Tibial nerve (tissue), 4 donors: ENCODE measurements at regions not wholly inside any gene's neighbourhood (a gene's known extent, or its start where the extent isn't known, plus 50 kb on each side); places are given as distances from the start of the nearest gene placed in this dataset.

ENCODE experiments used
- EP300 ChIP-seq, 2 donors: sonication (generic); formaldehyde crosslinking; IDR thresholded peaks; one replicate each; pipeline ENCODE4 v1.6.1; 2017; ENCODE audit warnings: antibody characterized with exemption in 2 of 2, mild to moderate bottlenecking in 1 of 2
- POLR2A ChIP-seq, 2 donors: fragments of 450-650 bp; IDR thresholded peaks; one replicate each; pipeline ENCODE4 v1.6.1; 2017; ENCODE audit warnings: antibody characterized with exemption in 2 of 2, mild to moderate bottlenecking in 2 of 2, moderate library complexity in 2 of 2
- TF ChIP-seq, protein P1 (sequence below), 5 experiments: fragments of 200-600 bp in 3 of 5; fragments of 450-650 bp in 2 of 5; sonication (generic) in 3 of 5; IDR thresholded peaks; one replicate each; pipeline ENCODE4 v1.5.1; 2016 to 2019; ENCODE audit warnings: antibody characterized with exemption in 5 of 5, mild to moderate bottlenecking in 3 of 5, moderate library complexity in 2 of 5

DNA sequence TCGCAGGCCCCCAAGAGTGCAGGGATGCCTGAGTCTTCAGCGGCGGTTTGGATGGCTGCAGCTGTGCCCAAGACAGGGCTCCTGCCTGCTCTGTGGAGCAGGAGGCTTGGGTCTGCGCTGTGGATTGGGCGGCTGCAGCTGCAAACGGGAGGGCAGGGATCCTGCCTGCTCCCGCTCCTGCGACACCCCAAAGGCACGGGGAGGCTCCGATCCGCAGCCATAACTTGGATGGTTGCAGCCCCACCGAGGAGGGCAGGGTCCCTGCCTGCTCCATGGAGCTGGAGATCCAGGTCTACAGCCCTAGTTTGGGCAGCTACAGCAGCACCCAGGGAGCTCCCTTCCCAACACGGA is 898.8 kb upstream of the NEGR1 start:
- TF ChIP-seq, protein P1, sequence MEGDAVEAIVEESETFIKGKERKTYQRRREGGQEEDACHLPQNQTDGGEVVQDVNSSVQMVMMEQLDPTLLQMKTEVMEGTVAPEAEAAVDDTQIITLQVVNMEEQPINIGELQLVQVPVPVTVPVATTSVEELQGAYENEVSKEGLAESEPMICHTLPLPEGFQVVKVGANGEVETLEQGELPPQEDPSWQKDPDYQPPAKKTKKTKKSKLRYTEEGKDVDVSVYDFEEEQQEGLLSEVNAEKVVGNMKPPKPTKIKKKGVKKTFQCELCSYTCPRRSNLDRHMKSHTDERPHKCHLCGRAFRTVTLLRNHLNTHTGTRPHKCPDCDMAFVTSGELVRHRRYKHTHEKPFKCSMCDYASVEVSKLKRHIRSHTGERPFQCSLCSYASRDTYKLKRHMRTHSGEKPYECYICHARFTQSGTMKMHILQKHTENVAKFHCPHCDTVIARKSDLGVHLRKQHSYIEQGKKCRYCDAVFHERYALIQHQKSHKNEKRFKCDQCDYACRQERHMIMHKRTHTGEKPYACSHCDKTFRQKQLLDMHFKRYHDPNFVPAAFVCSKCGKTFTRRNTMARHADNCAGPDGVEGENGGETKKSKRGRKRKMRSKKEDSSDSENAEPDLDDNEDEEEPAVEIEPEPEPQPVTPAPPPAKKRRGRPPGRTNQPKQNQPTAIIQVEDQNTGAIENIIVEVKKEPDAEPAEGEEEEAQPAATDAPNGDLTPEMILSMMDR (IDR thresholded peaks at IDR 0.05): no peak
- TF ChIP-seq POLR2A (IDR thresholded peaks at IDR 0.05): no peak
- TF ChIP-seq EP300 (IDR thresholded peaks at IDR 0.05): no peak
